SJSA1 (cell line): ENCODE measurements at regions not wholly inside any gene's neighbourhood (a gene's known extent, or its start where the extent isn't known, plus 50 kb on each side); places are given as distances from the start of the nearest gene placed in this dataset.

ENCODE experiments used
- DNase-seq, 2 experiments: peaks; one replicate each; pipeline ENCODE4 v3.0.0-alpha.2; 2015 to 2020; ENCODE audit warnings: low spot score in 2 of 2, low read depth in 1 of 2
- H3K27ac ChIP-seq: fragments of 250-450 bp; sonication (Bioruptor Pico); 2 replicates; pipeline ENCODE4 v1.5.1; 2020; ENCODE audit warnings: mild to moderate bottlenecking, moderate library complexity
- H3K27me3 ChIP-seq: fragments of 250-450 bp; sonication (Bioruptor Pico); replicated peaks from 2 replicates; pipeline ENCODE4 v1.5.1; 2020; ENCODE audit warnings: mild to moderate bottlenecking, moderate library complexity
- H3K36me3 ChIP-seq: fragments of 250-450 bp; sonication (Bioruptor Pico); 2 replicates; pipeline ENCODE4 v1.5.1; 2020; ENCODE audit warnings: mild to moderate bottlenecking
- H3K4me1 ChIP-seq: fragments of 250-450 bp; sonication (Bioruptor Pico); replicated peaks from 2 replicates; pipeline ENCODE4 v1.6.1; 2021; ENCODE audit warnings: mild to moderate bottlenecking
- H3K4me3 ChIP-seq: fragments of 250-450 bp; sonication (Bioruptor Pico); 2 replicates; pipeline ENCODE4 v1.5.1; 2020; ENCODE audit warnings: mild to moderate bottlenecking
- H3K9me3 ChIP-seq: fragments of 250-450 bp; sonication (Bioruptor Pico); replicated peaks from 2 replicates; pipeline ENCODE4 v1.5.1; 2020; ENCODE audit warnings: mild to moderate bottlenecking

DNA sequence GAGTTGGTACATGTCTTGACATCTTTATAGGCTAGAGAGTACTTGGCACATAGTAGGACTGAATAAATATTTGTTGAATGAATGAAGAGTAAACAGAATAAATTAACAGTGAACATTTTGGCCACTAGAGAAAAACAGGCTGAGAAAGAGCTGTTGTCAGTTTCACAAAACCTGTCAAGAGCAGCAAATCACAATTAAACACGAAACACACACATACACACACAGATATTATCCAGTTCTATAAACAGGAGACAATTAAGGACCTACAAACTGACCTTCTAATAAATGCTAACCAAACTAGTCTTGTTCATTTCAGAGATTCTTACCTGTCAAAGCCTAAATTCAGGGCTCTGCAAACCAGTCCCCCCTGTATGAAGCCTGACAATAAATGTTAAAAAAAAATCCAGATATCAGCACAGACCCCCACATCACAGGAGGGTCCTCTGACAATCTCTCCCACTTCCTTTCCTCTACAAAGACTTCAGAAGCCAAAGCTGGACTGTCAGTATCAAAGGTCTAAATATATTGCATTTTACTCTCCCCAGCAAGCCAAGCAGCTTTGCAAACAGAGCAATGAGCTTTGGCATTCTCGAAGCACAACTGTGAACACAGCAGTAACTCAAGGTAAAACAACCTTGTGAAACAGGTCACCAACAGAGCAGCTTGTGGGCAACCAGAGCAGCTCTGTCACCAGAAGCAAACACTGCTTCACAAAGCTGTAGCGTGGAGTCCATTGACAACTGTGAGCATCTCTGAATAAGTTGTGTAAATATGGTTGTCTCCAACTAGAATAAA lies 229.9 kb downstream of the TBXT start:
- H3K4me3 ChIP-seq: no peak overlapping the region
- DNase-seq: no peak
- H3K27me3 ChIP-seq: no peaks in the 10 kb centered on the region
- H3K4me1 ChIP-seq: no peaks in the 10 kb centered on the region
- H3K9me3 ChIP-seq: no peaks in the 10 kb centered on the region
- no peak overlapping the region for H3K27ac ChIP-seq
- no peaks in the 10 kb centered on the region for H3K36me3 ChIP-seq

DNA sequence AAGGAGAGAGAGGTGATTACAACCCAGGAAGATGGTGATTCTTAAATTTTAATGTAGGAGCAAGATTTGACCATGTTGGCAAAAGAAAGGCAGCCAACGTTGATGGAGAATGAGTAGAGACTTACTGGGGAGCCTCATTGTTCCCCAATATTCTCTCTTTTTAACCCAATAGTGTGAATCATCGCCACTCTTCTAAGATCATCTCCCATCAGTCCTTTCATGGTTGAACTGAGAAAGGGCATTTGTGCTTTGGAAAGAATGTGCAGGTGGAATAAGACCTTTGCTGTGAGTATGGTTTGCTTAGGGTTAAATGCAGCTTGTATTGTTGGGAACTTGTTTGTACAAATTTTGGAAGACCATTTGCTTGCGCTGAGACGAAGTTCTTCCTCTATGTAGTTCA lies 231.0 kb downstream of the TBXT start:
- no peak overlapping the region for H3K4me3 ChIP-seq
- H3K27ac ChIP-seq: no peak overlapping the region
- H3K4me1 ChIP-seq: no peaks in the 10 kb centered on the region
- H3K27me3 ChIP-seq: no peaks in the 10 kb centered on the region
- no peaks in the 10 kb centered on the region for H3K36me3 ChIP-seq
- H3K9me3 ChIP-seq: no peaks in the 10 kb centered on the region
- no peak for DNase-seq

DNA sequence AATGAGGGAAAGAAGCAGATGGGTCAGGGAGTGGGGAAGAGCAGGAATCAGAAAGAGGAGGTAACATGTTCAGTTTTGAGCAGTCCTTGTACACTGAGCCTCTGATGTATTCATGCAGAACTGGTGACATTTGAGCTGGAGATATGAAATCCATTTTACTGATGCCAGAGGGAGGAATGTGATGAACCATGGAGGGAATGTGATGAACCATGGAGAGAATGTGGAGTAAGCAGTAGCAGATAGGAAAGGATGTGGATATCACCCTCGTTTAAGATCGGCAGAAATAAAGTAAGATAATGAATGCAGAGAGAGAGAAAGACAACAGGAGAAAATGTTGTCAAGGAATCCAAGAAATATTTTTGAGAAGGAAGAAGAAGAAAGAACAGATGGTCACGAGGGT lies 231.6 kb downstream of the TBXT start:
- H3K36me3 ChIP-seq: no peaks in the 10 kb centered on the region
- no peak for DNase-seq
- H3K9me3 ChIP-seq: no peaks in the 10 kb centered on the region
- 0 out of 2 replicates have a peak, but pooled peaks cover 4% of the 10 kb centered on the region for H3K27me3 ChIP-seq
- H3K4me3 ChIP-seq: no peak overlapping the region
- no peak overlapping the region for H3K27ac ChIP-seq
- no peaks in the 10 kb centered on the region for H3K4me1 ChIP-seq

DNA sequence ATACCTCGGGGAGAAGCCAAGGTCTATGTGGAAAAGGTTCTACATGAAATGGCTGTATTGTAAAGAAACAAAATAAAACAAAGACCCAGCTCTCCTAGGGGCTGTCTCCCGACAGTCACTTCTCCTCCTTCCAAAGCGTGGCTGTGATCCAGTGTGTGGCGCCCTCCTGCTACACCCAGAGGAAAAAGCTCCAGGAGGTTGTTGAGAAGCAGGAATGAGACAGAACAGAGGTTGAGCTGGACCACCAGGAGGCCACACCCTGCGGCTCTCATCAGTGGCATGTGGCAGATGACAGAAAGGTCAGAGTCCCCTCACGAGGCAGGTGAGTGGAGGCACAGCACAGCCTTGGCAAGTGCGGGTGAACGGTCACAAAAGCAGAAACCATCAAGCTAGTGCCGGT lies 236.0 kb downstream of the TBXT start:
- H3K27me3 ChIP-seq: 0 out of 2 replicates have a peak, but pooled peaks cover 5% of the 10 kb centered on the region

DNA sequence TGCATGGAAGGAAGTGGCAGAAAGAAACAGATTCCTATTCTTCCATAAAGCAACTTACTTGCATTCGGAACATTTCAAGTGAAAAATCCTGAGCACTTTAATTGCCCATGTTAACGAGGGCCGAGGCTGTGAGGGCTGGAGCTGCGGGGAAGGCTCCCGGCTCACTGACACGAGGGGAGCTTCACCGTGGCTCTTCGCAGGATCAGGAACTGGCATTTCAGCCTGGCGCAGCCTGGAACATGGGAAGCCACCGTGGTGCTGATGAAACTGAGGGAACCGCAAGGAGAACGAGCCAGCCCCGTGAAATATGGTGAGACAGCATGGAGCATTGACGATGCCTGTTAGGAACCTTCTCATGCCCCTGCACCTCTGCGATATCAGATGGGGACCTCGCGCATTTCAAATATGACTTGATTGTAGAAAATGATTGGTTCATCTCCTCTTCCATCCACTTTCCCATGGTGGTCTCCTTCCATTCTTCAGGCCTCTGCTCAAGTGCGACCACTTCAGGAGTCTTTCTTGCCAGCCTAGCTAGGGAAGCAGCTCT lies 236.9 kb downstream of the TBXT start:
- Histone ChIP-seq H3K27me3 (0 out of 2 replicates have a peak, but pooled peaks cover 5% of the 10 kb centered on the region), H3K9me3 (no peaks in the 10 kb centered on the region), H3K4me1 (no peaks in the 10 kb centered on the region), H3K27ac (no peak overlapping the region), H3K4me3 (no peak overlapping the region), H3K36me3 (no peaks in the 10 kb centered on the region)
- DNase-seq: no peak

More for the DNA sequence above, 236.0 kb downstream of the TBXT start:
- Histone ChIP-seq H3K4me3 (no peak overlapping the region), H3K36me3 (no peaks in the 10 kb centered on the region), H3K9me3 (no peaks in the 10 kb centered on the region), H3K4me1 (no peaks in the 10 kb centered on the region), H3K27ac (no peak overlapping the region)
- DNase-seq: no peak

DNA sequence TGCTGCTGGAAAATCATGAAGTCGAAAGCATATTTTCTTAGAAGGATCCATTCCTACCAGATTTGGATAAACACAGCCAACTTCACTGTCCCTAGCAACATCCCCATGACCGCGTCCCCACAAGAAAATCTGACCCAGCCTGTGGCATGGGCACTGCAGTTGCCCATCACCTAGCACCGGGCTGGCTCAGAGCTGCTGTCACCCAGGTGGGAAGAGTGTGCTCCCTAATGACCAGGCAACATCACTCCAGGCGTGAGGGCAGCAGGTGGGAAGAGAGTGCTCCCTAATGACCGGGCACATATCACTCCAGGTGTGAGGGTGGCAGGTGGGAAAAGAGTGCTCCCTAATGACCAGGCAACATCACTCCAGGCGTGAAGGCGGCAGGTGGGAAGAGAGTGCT lies 238.0 kb downstream of the TBXT start:
- H3K9me3 ChIP-seq: no peaks in the 10 kb centered on the region

DNA sequence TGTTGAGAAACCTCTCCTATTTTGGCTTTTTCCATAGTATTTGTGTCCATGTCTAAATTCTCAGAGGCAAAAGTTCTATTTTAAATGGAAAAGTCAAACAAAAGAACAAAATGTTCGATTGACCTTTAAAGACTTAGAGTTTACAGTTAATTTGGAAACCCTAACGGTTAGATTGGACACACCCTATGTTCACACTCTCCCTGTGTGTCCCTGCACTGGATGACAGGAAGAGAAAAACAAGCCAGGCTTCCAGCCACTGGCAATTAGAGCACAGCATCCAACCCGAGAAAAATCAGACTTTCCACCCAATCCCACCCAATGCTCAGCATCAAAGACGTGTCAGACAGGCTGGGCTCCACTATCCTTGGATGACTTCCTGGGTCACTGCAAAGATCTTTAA lies 241.3 kb downstream of the TBXT start:
- Histone ChIP-seq H3K9me3 (no peaks in the 10 kb centered on the region), H3K4me1 (peaks cover 19% of the 10 kb centered on the region), H3K36me3 (no peaks in the 10 kb centered on the region), H3K4me3 (no peak overlapping the region), H3K27me3 (0 out of 2 replicates have a peak, but pooled peaks cover 5% of the 10 kb centered on the region), H3K27ac (no peak overlapping the region)
- no peak for DNase-seq

More for the DNA sequence above, 238.0 kb downstream of the TBXT start:
- no peaks in the 10 kb centered on the region for H3K36me3 ChIP-seq
- H3K4me1 ChIP-seq: no peaks in the 10 kb centered on the region
- 0 out of 2 replicates have a peak, but pooled peaks cover 5% of the 10 kb centered on the region for H3K27me3 ChIP-seq
- no peak overlapping the region for H3K4me3 ChIP-seq
- no peak overlapping the region for H3K27ac ChIP-seq
- no peak for DNase-seq

DNA sequence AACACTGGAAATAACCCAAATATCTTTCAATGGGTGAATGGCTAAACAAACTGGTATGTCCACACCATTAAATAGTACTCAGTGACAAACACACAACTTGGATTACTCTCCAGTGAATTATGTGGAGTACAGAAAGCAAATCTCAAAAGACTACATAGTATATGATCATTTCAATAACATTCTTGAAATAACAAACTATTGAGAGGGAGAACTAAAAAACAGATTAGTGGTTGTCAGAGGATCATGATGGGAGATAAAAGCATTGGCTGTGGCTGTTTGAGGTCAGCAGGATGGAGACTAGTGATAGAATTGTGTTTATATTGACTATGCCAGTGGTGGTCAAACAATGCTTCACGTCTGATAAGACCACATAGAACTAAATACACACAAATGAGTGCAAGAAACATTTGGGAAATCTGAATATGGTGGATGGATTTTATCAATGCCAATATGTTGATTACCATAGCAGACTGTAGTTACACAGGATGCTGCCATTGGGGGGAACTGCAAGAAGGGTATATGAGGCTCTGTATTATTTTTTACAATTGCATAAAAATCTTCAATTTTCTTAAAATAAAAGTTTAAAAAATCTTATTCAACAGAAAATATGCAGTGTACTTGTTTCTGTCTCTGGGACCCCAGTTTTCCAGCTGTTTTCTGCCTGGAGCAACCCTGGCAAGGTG lies 242.0 kb downstream of the TBXT start:
- Histone ChIP-seq H3K4me3 (no peak overlapping the region), H3K36me3 (no peaks in the 10 kb centered on the region), H3K4me1 (peaks cover 24% of the 10 kb centered on the region), H3K9me3 (no peaks in the 10 kb centered on the region), H3K27me3 (no peaks in the 10 kb centered on the region), H3K27ac (no peak overlapping the region)
- peak in 1 of 2 experiments; percentile 31 for DNase-seq

DNA sequence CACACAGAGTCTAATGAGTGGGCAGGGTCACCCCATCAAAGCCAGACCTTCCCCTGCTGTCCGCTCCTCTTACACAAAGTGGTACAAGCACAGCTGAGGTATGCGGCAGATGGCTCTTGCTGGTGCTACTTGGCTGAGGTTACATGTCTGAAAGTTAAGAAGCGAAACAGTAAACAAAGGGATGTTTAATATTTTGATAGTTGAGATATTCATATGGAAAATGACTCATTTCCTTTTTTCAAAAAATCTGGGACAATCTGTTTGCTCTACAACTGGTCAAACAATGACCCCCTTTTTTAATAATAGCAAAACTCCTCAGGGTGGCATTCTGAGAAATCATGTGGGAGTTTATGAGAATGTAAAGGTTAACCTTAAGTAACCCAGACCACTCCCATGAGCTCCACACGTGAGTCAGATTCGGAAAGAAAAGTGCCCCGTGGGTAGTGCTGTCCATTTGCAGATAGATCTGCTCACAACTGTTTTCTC lies 245.3 kb downstream of the TBXT start:
- Histone ChIP-seq H3K27ac (no peak overlapping the region), H3K4me1 (peaks cover 24% of the 10 kb centered on the region), H3K27me3 (no peaks in the 10 kb centered on the region), H3K9me3 (no peaks in the 10 kb centered on the region), H3K36me3 (no peaks in the 10 kb centered on the region), H3K4me3 (no peak overlapping the region)
- peak in 1 of 2 experiments; percentile 31 for DNase-seq

DNA sequence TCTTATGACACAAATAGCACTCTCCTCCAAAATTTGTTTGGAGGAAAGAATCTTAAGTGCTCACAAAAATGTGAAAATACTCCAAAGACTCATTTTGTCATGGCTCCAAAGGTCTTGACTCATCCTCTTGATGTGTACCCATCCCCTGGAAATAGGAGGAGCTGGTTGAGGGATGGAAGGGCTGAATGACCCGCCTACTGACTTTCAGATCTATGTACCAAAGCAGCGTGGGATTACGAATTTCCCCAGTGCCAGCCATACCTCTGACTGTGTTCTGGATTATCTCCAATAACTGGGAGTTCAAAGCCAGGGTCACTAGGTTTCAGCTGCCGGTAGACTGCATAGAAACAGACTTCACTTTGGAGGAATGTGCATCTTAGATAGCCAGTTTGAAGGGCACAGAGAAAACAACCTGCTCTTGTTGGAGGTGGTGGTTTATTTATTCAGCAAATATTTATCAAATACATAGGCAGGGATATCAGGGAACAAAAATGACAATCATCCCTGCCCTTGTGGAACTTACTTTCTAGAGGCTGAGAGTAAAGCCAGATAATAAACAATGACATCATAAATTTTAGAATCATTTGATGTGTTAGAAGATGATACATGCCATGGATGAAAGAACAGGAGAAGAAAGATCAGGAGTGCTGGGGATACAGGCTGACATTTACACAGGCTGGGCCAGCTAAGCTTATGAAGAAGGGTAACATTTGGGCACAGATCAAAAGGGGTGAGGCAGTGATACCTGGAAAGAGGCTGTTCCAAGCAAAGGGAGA lies 246.6 kb downstream of the TBXT start:
- DNase-seq: no peak
- Histone ChIP-seq H3K4me1 (peaks cover 24% of the 10 kb centered on the region), H3K27me3 (no peaks in the 10 kb centered on the region), H3K36me3 (no peaks in the 10 kb centered on the region), H3K9me3 (no peaks in the 10 kb centered on the region), H3K4me3 (no peak overlapping the region), H3K27ac (no peak overlapping the region)

DNA sequence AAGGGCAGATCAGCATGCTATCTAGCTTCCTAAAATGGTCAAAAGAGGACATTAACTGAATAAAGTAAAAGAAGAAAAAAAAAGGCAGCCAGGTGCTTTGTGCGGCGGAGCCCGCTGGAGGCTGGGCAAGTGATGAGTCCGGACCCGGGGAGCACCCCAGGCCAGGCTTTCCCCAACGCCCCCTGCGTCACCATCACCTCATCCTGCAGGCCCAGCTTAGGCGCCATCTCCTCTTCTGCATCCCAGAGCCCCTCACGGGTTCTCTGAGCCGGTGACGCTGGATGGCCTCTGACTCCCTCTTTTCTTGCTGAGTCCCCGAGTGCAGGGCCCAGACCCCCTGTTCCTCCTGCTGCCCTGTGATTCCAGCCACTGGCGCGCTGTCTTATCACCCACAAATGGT lies 250.1 kb downstream of the TBXT start:
- H3K9me3 ChIP-seq: no peaks in the 10 kb centered on the region
- no peak overlapping the region for H3K27ac ChIP-seq
- H3K27me3 ChIP-seq: no peaks in the 10 kb centered on the region
- peaks cover 17% of the 10 kb centered on the region for H3K4me1 ChIP-seq
- no peaks in the 10 kb centered on the region for H3K36me3 ChIP-seq
- H3K4me3 ChIP-seq: no peak overlapping the region
- no peak for DNase-seq

DNA sequence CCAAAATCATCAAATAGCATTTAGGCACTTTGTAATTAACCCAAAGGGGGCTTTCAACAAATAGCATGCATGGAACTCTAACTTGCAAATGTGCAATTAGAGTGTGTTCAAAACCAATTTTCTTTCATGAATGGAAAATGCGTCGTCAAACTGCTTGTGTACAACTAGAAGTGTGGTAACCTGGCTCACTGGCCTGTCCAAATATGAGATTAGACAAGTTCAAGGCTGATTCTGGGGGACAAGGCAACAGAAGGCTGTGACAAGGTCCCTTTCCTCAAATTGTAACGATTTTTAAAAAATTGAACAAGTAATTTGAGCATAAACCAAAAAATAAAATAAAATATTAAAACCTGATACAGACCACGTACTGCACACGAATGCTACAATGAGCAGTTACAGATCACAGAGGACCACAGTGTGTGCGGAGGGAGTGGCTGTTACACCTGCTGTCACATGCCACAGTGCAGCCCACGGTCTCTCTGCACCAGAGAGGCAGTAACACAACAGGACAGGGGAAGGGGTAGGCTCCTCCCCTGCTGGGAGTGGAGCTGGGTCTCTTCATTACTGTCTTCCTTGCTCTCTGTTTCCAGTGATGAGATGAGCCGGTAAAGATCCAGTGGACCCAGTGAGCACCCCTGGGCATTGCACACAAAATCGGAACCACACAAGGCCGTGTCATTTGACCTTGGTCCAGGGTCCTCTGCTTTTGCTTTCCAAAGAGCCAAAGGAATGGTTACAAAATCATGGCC lies 252.2 kb upstream of the PDE10A start:
- Histone ChIP-seq H3K4me3 (no peak overlapping the region), H3K27ac (no peak overlapping the region)
- DNase-seq: no peak

More for the DNA sequence above, 252.2 kb upstream of the PDE10A start:
- Histone ChIP-seq H3K4me1 (peaks cover 9% of the 10 kb centered on the region), H3K9me3 (no peaks in the 10 kb centered on the region), H3K27me3 (no peaks in the 10 kb centered on the region), H3K36me3 (no peaks in the 10 kb centered on the region)
